SU-DHL-6 (cell line): ENCODE measurements at regions not wholly inside any gene's neighbourhood (a gene's known extent, or its start where the extent isn't known, plus 50 kb on each side); places are given as distances from the start of the nearest gene placed in this dataset.

Source experiments
- EZH2phosphoT487 ChIP-seq: fragments of 200-600 bp; sonication (generic), shearing (Covaris generic); conservative IDR thresholded peaks from 2 replicates; pipeline ENCODE4 v1.6.1; 2018; ENCODE audit warnings: mild to moderate bottlenecking, antibody characterized with exemption, low read length, moderate library complexity, mixed read lengths
- TF ChIP-seq, protein P1 (sequence below): fragments of 200-600 bp; sonication (generic); IDR thresholded peaks from one replicate; pipeline ENCODE4 v1.5.1; 2017; ENCODE audit warnings: antibody characterized with exemption, mild to moderate bottlenecking, low read length, moderate library complexity; ENCODE audit not compliant: insufficient read depth, poor library complexity, severe bottlenecking

DNA sequence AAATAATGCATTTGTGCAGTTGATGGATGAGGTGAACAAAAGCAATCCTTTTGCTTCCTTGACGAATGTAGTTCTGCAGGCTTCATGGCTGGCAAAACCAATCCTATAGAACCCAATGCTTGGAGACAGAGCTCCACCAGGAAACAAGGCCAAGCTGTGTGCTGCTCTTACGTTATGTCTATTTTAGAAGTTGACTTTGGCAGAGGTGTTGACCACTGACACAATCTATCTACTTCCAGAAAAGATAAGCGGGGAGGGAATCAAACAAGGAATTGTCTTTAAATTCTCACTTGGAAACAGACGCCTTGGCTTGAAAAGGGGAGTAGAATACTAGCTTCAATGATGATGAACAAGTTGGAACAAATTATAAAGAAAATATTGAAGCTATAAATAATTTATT, 211.2 kb downstream of the SETD4 start:
- TF ChIP-seq, protein P1, sequence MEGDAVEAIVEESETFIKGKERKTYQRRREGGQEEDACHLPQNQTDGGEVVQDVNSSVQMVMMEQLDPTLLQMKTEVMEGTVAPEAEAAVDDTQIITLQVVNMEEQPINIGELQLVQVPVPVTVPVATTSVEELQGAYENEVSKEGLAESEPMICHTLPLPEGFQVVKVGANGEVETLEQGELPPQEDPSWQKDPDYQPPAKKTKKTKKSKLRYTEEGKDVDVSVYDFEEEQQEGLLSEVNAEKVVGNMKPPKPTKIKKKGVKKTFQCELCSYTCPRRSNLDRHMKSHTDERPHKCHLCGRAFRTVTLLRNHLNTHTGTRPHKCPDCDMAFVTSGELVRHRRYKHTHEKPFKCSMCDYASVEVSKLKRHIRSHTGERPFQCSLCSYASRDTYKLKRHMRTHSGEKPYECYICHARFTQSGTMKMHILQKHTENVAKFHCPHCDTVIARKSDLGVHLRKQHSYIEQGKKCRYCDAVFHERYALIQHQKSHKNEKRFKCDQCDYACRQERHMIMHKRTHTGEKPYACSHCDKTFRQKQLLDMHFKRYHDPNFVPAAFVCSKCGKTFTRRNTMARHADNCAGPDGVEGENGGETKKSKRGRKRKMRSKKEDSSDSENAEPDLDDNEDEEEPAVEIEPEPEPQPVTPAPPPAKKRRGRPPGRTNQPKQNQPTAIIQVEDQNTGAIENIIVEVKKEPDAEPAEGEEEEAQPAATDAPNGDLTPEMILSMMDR = no peak
- no peak for TF ChIP-seq EZH2phosphoT487
